Aorta (tissue), 5 donors: ENCODE measurements at regions not wholly inside any gene's neighbourhood (a gene's known extent, or its start where the extent isn't known, plus 50 kb on each side); places are given as distances from the start of the nearest gene placed in this dataset.

ENCODE experiments used
- ATAC-seq: fragments of 200-7000 bp; cut with Tn5 transposase; one replicate; pipeline ENCODE4 v1.9.1; 2022; ENCODE audit warnings: moderate library complexity; ENCODE audit not compliant: low FRiP score
- DNase-seq, 2 donors: peaks; one replicate each; pipeline ENCODE4 v3.0.0-alpha.2; 2020
- H3K27ac ChIP-seq, 2 donors: one replicate each; pipeline ENCODE4 v1.5.1; 2013; ENCODE audit warnings: low read length in 2 of 2, mild to moderate bottlenecking in 2 of 2, moderate library complexity in 2 of 2, control low read depth in 1 of 2, inconsistent platforms in 1 of 2, low read depth in 1 of 2
- H3K27me3 ChIP-seq, 2 donors: one replicate each; pipeline ENCODE4 v1.6.1; 2013; ENCODE audit warnings: control low read depth in 1 of 2, low read length in 1 of 2, mild to moderate bottlenecking in 1 of 2, moderate library complexity in 1 of 2; ENCODE audit not compliant: insufficient read depth in 2 of 2, control insufficient read depth in 1 of 2
- H3K36me3 ChIP-seq, 2 donors: one replicate each; pipeline ENCODE4 v1.6.1; 2013; ENCODE audit warnings: control low read depth in 1 of 2, low read length in 1 of 2, mild to moderate bottlenecking in 1 of 2; ENCODE audit not compliant: insufficient read depth in 2 of 2, control insufficient read depth in 1 of 2
- H3K4me1 ChIP-seq, 2 donors: one replicate each; pipeline ENCODE4 v1.6.1; 2013; ENCODE audit warnings: low read length in 2 of 2, control low read depth in 1 of 2, mild to moderate bottlenecking in 1 of 2, moderate library complexity in 1 of 2; ENCODE audit not compliant: insufficient read depth in 2 of 2, control insufficient read depth in 1 of 2
- H3K4me3 ChIP-seq, 2 donors: one replicate each; pipeline ENCODE4 v1.5.1; 2013; ENCODE audit warnings: low read length in 2 of 2, control low read depth in 1 of 2, mild to moderate bottlenecking in 1 of 2
- H3K9me3 ChIP-seq: one replicate; pipeline ENCODE4 v1.6.1; 2013; ENCODE audit warnings: mild to moderate bottlenecking, low read length; ENCODE audit not compliant: control insufficient read depth
- WGBS, 2 donors: extraction: QIAGEN DNeasy Blood & Tissue Kit; methylation state at CpG; one replicate each; pipeline ENCODE4 v1.1.7; 2013; 5-methylcytosine and 5-hydroxymethylcytosine counted together
- intact Hi-C, 2 donors: fragments of 100-400 bp; cut with DNase I; formaldehyde crosslinking; loops; one replicate each; pipeline versions ENCODE4 v1.14.2 to v1.15.0; 2022
- donor health status: healthy with polysubstance abuse.
- donor health status: Bipolar disorder and iron deficiency.
- donor health status: DM: no; HTN: no; CAD: no.
- donor health status: DM: no; HTN: no; CAD: no.
- donor health status: DM: yes; HTN: yes; CAD: no.

GRCh38 chr5:8953016-8953415, 592.9 kb downstream of the SEMA5A start:
- Histone ChIP-seq H3K9me3 (peaks cover 2% of the 10 kb centered on the region), H3K27me3 (no peaks in the 10 kb centered on the region), H3K4me1 (no peaks in the 10 kb centered on the region), H3K36me3 (no peaks in the 10 kb centered on the region), H3K4me3 (no peak overlapping the region), H3K27ac (no peak overlapping the region)
- 19 to 35% methylated on average over 1 of the region's 1 CpG for WGBS, 2 donors
- intact Hi-C loops = no loop called here
- ATAC-seq = no peak
- no peak for DNase-seq

GRCh38 chr5:8953911-8954438, 591.9 kb downstream of the SEMA5A start:
- intact Hi-C loops = no loop called here
- 32 to 42% methylated on average over 1 of the region's 1 CpG for WGBS, 2 donors
- Histone ChIP-seq H3K4me3 (no peak overlapping the region), H3K9me3 (peaks cover 2% of the 10 kb centered on the region), H3K4me1 (no peaks in the 10 kb centered on the region), H3K36me3 (no peaks in the 10 kb centered on the region), H3K27me3 (no peaks in the 10 kb centered on the region), H3K27ac (no peak overlapping the region)
- no peak for ATAC-seq
- no peak for DNase-seq

GRCh38 chr5:8954801-8955200, 591.1 kb downstream of the SEMA5A start:
- Histone ChIP-seq H3K4me1 (no peaks in the 10 kb centered on the region), H3K4me3 (no peak overlapping the region), H3K27me3 (no peaks in the 10 kb centered on the region), H3K27ac (no peak overlapping the region), H3K9me3 (no peaks in the 10 kb centered on the region), H3K36me3 (no peaks in the 10 kb centered on the region)
- DNase-seq (no peak), ATAC-seq (no peak)
- intact Hi-C loops = no loop called here
- WGBS, 2 donors = 50 to 51% methylated on average over 2 of the region's 2 CpGs

GRCh38 chr5:8956659-8957058, 589.2 kb downstream of the SEMA5A start:
- Histone ChIP-seq H3K27ac (no peak overlapping the region), H3K4me1 (no peaks in the 10 kb centered on the region), H3K9me3 (no peaks in the 10 kb centered on the region), H3K27me3 (no peaks in the 10 kb centered on the region), H3K4me3 (no peak overlapping the region), H3K36me3 (no peaks in the 10 kb centered on the region)
- ATAC-seq (no peak), DNase-seq (no peak)
- intact Hi-C loops = no loop called here
- 77 to 88% methylated on average over 2 of the region's 2 CpGs for WGBS, 2 donors

GRCh38 chr5:8958602-8959001, 587.3 kb downstream of the SEMA5A start:
- Histone ChIP-seq H3K4me3 (no peak overlapping the region), H3K27ac (no peak overlapping the region), H3K4me1 (no peaks in the 10 kb centered on the region), H3K36me3 (no peaks in the 10 kb centered on the region), H3K27me3 (no peaks in the 10 kb centered on the region), H3K9me3 (no peaks in the 10 kb centered on the region)
- ATAC-seq (no peak), DNase-seq (no peak)
- 15 to 26% methylated on average over 5 of the region's 5 CpGs for WGBS, 2 donors
- intact Hi-C loops = no loop called here

- WGBS, 2 donors = 83 to 87% methylated on average over 3 of the region's 3 CpGs
- ATAC-seq = no peak
- no peak overlapping the region for H3K27ac ChIP-seq
These were observed 584.7 kb downstream of the SEMA5A start for GRCh38 chr5:8961219-8961618.

GRCh38 chr5:8961956-8962355, 583.9 kb downstream of the SEMA5A start:
- Histone ChIP-seq H3K9me3 (peaks cover 2% of the 10 kb centered on the region), H3K4me1 (no peaks in the 10 kb centered on the region), H3K27ac (no peak overlapping the region), H3K27me3 (no peaks in the 10 kb centered on the region), H3K4me3 (no peak overlapping the region), H3K36me3 (no peaks in the 10 kb centered on the region)
- DNase-seq (no peak), ATAC-seq (no peak)
- WGBS, 2 donors = 29 to 32% methylated on average over 4 of the region's 4 CpGs
- intact Hi-C loops = no loop called here

More at GRCh38 chr5:8961219-8961618, 584.7 kb downstream of the SEMA5A start:
- no peak for DNase-seq
- no peaks in the 10 kb centered on the region for H3K9me3 ChIP-seq
- intact Hi-C loops = no loop called here
- no peaks in the 10 kb centered on the region for H3K4me1 ChIP-seq
- no peaks in the 10 kb centered on the region for H3K36me3 ChIP-seq
- H3K4me3 ChIP-seq = no peak overlapping the region
- no peaks in the 10 kb centered on the region for H3K27me3 ChIP-seq

GRCh38 chr5:8981016-8981415, 564.9 kb downstream of the SEMA5A start:
- no peaks in the 10 kb centered on the region for H3K4me1 ChIP-seq
- no peak overlapping the region for H3K4me3 ChIP-seq
- no peaks in the 10 kb centered on the region for H3K9me3 ChIP-seq
- no peaks in the 10 kb centered on the region for H3K36me3 ChIP-seq
- intact Hi-C loops = no loop called here
- no peak overlapping the region for H3K27ac ChIP-seq
- H3K27me3 ChIP-seq = no peaks in the 10 kb centered on the region
- DNase-seq (no peak), ATAC-seq (no peak)
- WGBS, 2 donors = 87 to 89% methylated on average over 5 of the region's 5 CpGs

GRCh38 chr5:8981496-8981895, 564.4 kb downstream of the SEMA5A start:
- no peaks in the 10 kb centered on the region for H3K36me3 ChIP-seq
- intact Hi-C loops = no loop called here
- no peak for ATAC-seq
- no peaks in the 10 kb centered on the region for H3K27me3 ChIP-seq
- WGBS, 2 donors = 77% methylated on average over 1 of the region's 1 CpG
- DNase-seq = no peak
- H3K9me3 ChIP-seq = no peaks in the 10 kb centered on the region
- H3K4me1 ChIP-seq = no peaks in the 10 kb centered on the region
- H3K4me3 ChIP-seq = no peak overlapping the region
- no peak overlapping the region for H3K27ac ChIP-seq
